PC-3 (cell line): ENCODE measurements at regions not wholly inside any gene's neighbourhood (a gene's known extent, or its start where the extent isn't known, plus 50 kb on each side); places are given as distances from the start of the nearest gene placed in this dataset.

Experiments used
- ATAC-seq: fragments of 200-7000 bp; cut with Tn5 transposase; 2 replicates; pipeline ENCODE4 v1.9.1; 2020; ENCODE audit warnings: mild to moderate bottlenecking, moderate library complexity
- BruUV-seq: library from RNA; stranded (reverse); fragments of 400-500 nt; replicated peaks from 2 replicates; lab custom pipeline; 2021; lab: Mats Ljungman, UMichigan
- CTCF ChIA-PET: fragments of 300-600 bp; sonication (Branson Sonifier 250); formaldehyde crosslinking; loops from one replicate; lab custom pipeline; 2022; ENCODE audit warnings: antibody characterized with exemption; lab: Charles Lee
- POLR2A ChIA-PET: fragments of 300-600 bp; sonication (Branson Sonifier 250); formaldehyde crosslinking; loops from one replicate; lab custom pipeline; 2022; ENCODE audit warnings: antibody characterized with exemption; ENCODE audit not compliant: unreplicated experiment; lab: Charles Lee
- DNase-seq: peaks from one replicate; pipeline ENCODE4 v3.0.0-alpha.2; 2015
- H2AFZ ChIP-seq: fragments of 300-600 bp; sonication (generic); 2 replicates; pipeline ENCODE4 v1.6.0; 2016; ENCODE audit warnings: antibody characterized with exemption, low read length
- H3F3A ChIP-seq: fragments of 300-600 bp; sonication (generic); one replicate; pipeline ENCODE4 v1.6.0; 2017; ENCODE audit warnings: antibody characterized with exemption, low read length, control low read depth, mild to moderate bottlenecking; ENCODE audit not compliant: unreplicated experiment
- H3K27ac ChIP-seq: fragments of 300-600 bp; sonication (generic); 2 replicates; pipeline ENCODE4 v1.5.1; 2016; ENCODE audit warnings: mild to moderate bottlenecking, low read length
- H3K27me3 ChIP-seq: fragments of 300-600 bp; sonication (generic); 2 replicates; pipeline ENCODE4 v1.6.1; 2016; ENCODE audit warnings: low read length, mixed read lengths
- H3K36me3 ChIP-seq: fragments of 300-600 bp; sonication (generic); 2 replicates; pipeline ENCODE4 v1.6.1; 2016; ENCODE audit warnings: low read depth, mixed run types, low read length, mixed read lengths
- H3K4me1 ChIP-seq: fragments of 300-600 bp; sonication (generic); 2 replicates; pipeline ENCODE4 v1.5.1; 2016; ENCODE audit warnings: low read length; ENCODE audit not compliant: insufficient read depth
- H3K4me2 ChIP-seq: fragments of 300-600 bp; sonication (generic); 2 replicates; pipeline ENCODE4 v1.6.0; 2016; ENCODE audit warnings: low read length
- H3K4me3 ChIP-seq: fragments of 300-600 bp; sonication (generic); 2 replicates; pipeline ENCODE4 v1.5.1; 2016; ENCODE audit warnings: mild to moderate bottlenecking, low read length, mixed read lengths
- H3K79me2 ChIP-seq: fragments of 300-600 bp; sonication (generic); 2 replicates; pipeline ENCODE4 v1.6.1; 2017; ENCODE audit warnings: low read length, mixed read lengths
- H3K9ac ChIP-seq: fragments of 300-600 bp; sonication (generic); 2 replicates; pipeline ENCODE4 v1.6.0; 2016; ENCODE audit warnings: mild to moderate bottlenecking, low read length
- H3K9me2 ChIP-seq: fragments of 300-600 bp; sonication (generic); replicated peaks from 2 replicates; pipeline ENCODE4 v1.6.1; 2016; ENCODE audit warnings: mixed run types, low read length, mixed read lengths
- H3K9me3 ChIP-seq: fragments of 300-600 bp; sonication (generic); 2 replicates; pipeline ENCODE4 v1.6.1; 2016; ENCODE audit warnings: low read length, mixed read lengths
- H4K20me1 ChIP-seq: fragments of 300-600 bp; sonication (generic); 2 replicates; pipeline ENCODE4 v1.6.1; 2016; ENCODE audit warnings: low read length, mixed read lengths
- EZH2 ChIP-seq: fragments of 300-600 bp; sonication (generic); IDR thresholded peaks from one replicate; pipeline ENCODE4 v1.6.1; 2017; ENCODE audit warnings: antibody characterized with exemption, mild to moderate bottlenecking, low read length; ENCODE audit not compliant: unreplicated experiment
- EZH2phosphoT487 ChIP-seq: fragments of 300-600 bp; sonication (generic); IDR thresholded peaks from 2 replicates; pipeline ENCODE4 v1.6.1; 2018; ENCODE audit warnings: mild to moderate bottlenecking, antibody characterized with exemption, low read length, borderline replicate concordance
- intact Hi-C: fragments of 100-400 bp; cut with micrococcal nuclease; formaldehyde crosslinking; loops from 2 replicates; pipeline ENCODE4 v1.9.0; 2023
- TF ChIP-seq, protein P1 (sequence below): fragments of 300-600 bp; sonication (generic); conservative IDR thresholded peaks from 2 replicates; pipeline ENCODE4 v1.5.1; 2017; ENCODE audit warnings: antibody characterized with exemption, low read depth, mild to moderate bottlenecking, low read length

DNA sequence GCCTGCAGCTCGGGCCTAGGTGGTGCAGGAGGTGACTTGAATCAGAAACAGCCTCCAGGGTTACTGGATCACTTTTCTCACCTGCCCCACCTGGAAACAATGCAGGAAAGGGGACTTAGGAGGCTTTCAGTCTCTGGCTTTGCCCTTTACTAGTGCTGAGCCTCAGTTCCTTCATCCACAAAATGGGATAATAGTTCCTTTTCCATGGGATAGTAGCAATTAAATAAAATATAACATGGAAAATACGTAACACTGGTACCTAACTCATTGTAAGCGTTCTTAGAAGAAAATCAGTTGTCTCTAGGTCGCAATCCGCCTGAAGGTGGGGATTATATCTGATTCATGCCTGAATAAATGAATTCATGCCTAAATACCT lies 91.4 kb upstream of the CALM2 start:
- Histone ChIP-seq H3F3A (peaks cover 3% of the 10 kb centered on the region), H4K20me1 (no peaks in the 10 kb centered on the region), H3K4me1 (peaks cover 60% of the 10 kb centered on the region), H3K27me3 (no peaks in the 10 kb centered on the region), H3K36me3 (no peaks in the 10 kb centered on the region), H3K4me2 (no peak overlapping the region), H3K27ac (no peak overlapping the region), H3K79me2 (no peaks in the 10 kb centered on the region), H3K9ac (no peak overlapping the region), H2AFZ (no peak overlapping the region), H3K4me3 (no peak overlapping the region), H3K9me2 (no peaks in the 10 kb centered on the region), H3K9me3 (no peaks in the 10 kb centered on the region)
- CTCF ChIA-PET: no interaction called here
- DNase-seq (no peak), ATAC-seq (no peak)
- POLR2A ChIA-PET: no interaction called here
- intact Hi-C loops: no loop called here
- TF ChIP-seq EZH2phosphoT487 (no peak), EZH2 (no peak)
- TF ChIP-seq, protein P1, sequence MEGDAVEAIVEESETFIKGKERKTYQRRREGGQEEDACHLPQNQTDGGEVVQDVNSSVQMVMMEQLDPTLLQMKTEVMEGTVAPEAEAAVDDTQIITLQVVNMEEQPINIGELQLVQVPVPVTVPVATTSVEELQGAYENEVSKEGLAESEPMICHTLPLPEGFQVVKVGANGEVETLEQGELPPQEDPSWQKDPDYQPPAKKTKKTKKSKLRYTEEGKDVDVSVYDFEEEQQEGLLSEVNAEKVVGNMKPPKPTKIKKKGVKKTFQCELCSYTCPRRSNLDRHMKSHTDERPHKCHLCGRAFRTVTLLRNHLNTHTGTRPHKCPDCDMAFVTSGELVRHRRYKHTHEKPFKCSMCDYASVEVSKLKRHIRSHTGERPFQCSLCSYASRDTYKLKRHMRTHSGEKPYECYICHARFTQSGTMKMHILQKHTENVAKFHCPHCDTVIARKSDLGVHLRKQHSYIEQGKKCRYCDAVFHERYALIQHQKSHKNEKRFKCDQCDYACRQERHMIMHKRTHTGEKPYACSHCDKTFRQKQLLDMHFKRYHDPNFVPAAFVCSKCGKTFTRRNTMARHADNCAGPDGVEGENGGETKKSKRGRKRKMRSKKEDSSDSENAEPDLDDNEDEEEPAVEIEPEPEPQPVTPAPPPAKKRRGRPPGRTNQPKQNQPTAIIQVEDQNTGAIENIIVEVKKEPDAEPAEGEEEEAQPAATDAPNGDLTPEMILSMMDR: no peak
- BruUV-seq: no TSS peak

DNA sequence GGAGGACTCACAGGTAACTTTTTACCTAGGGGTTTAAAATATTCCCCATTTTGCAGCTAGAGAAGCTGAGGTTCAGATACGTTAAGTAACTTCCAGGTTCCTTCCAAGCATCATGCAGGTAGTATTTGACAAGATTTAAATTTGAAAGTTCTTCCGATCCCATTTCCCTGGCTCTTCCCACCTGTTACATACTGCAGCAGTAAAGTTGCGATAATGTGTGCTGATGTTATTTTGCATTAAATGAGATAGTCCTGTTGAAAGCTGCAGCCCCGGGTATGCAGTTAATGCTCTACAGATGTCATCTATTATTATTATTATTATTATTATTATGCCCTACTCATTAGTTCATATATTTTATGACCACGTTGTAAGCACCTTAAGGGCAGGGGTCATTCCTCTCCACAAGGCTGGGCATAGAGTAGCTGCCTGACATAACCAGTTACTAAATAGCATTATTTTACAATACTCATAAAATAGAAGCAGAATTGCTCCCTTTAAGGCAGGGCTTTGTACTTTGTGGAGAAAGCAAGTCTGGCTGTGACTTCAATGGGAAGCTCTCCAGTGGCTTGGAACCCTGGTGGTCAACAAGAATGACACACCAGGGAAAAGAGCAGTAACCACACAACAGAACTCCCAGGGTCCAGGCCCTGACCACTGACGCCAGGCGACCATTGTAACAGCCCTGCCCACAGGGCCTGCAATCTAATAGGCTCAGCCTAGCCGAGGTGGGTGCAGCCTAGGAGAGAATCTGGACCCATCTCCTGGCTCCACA lies 90.8 kb upstream of the CALM2 start:
- TF ChIP-seq EZH2: no peak
- TF ChIP-seq EZH2phosphoT487: no peak
- TF ChIP-seq, protein P1: no peak
- DNase-seq: no peak
- Histone ChIP-seq H3K9me3 (no peaks in the 10 kb centered on the region), H4K20me1 (no peaks in the 10 kb centered on the region), H3K9ac (no peak overlapping the region), H3K4me2 (no peak overlapping the region), H3K4me1 (peaks cover 55% of the 10 kb centered on the region), H3K36me3 (no peaks in the 10 kb centered on the region), H3F3A (peaks cover 3% of the 10 kb centered on the region), H3K9me2 (no peaks in the 10 kb centered on the region), H3K4me3 (no peak overlapping the region), H3K27me3 (no peaks in the 10 kb centered on the region), H2AFZ (no peak overlapping the region), H3K79me2 (no peaks in the 10 kb centered on the region), H3K27ac (no peak overlapping the region)
- intact Hi-C loops: no loop called here
- ATAC-seq: no peak
- BruUV-seq: no TSS peak
- ChIA-PET CTCF (no interaction called here), POLR2A (no interaction called here)

DNA sequence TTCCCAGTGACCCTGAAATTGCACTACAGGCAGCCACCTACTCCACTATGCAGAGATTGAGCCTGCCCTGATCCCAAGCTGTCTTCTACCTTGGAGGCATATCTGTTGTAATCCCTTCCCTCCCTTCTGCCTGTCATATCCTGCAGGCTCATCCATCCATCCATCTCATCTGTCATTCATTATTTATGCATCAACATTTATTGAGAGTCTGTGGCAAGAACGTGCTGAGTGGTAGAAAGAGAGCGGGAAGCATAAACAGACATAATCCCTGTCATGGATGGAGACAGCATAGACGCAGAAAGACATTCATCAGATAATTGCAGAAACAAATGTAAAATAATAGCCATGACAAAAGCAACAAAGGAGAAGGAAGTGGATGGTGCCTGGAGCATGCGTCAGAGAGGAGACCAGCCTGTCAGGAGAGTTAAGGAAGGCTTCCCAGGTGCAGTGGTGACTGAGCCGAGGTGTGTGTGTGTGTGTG lies 89.5 kb upstream of the CALM2 start:
- ATAC-seq: no peak
- no peak overlapping the region for H3K4me3 ChIP-seq
- no peaks in the 10 kb centered on the region for H3K27me3 ChIP-seq
- H3K79me2 ChIP-seq: no peaks in the 10 kb centered on the region
- H3F3A ChIP-seq: no peaks in the 10 kb centered on the region
- peak overlapping the region; percentile 35 for H3K4me2 ChIP-seq
- H3K27ac ChIP-seq: peak overlapping the region; percentile 22
- ChIA-PET POLR2A (no interaction called here), CTCF (no interaction called here)
- intact Hi-C loops: no loop called here
- H4K20me1 ChIP-seq: no peaks in the 10 kb centered on the region
- no peak for TF ChIP-seq EZH2
- TF ChIP-seq, protein P1: no peak
- TF ChIP-seq EZH2phosphoT487: no peak
- H3K9ac ChIP-seq: no peak overlapping the region
- peak; percentile 50 for DNase-seq
- no peaks in the 10 kb centered on the region for H3K9me2 ChIP-seq
- peak overlapping the region; percentile 70; the same call in 1 of the 2 replicates for H2AFZ ChIP-seq
- H3K9me3 ChIP-seq: no peaks in the 10 kb centered on the region
- H3K4me1 ChIP-seq: peaks cover 47% of the 10 kb centered on the region
- BruUV-seq: no TSS peak
- no peaks in the 10 kb centered on the region for H3K36me3 ChIP-seq
